ENCODE measurements at regions not wholly inside any gene's neighbourhood (a gene's known extent, or its start where the extent isn't known, plus 50 kb on each side); places are given as distances from the start of the nearest gene placed in this dataset.
A peak's percentile ranks its signal among the peaks of the same experiment; 100 is the strongest.

DNA sequence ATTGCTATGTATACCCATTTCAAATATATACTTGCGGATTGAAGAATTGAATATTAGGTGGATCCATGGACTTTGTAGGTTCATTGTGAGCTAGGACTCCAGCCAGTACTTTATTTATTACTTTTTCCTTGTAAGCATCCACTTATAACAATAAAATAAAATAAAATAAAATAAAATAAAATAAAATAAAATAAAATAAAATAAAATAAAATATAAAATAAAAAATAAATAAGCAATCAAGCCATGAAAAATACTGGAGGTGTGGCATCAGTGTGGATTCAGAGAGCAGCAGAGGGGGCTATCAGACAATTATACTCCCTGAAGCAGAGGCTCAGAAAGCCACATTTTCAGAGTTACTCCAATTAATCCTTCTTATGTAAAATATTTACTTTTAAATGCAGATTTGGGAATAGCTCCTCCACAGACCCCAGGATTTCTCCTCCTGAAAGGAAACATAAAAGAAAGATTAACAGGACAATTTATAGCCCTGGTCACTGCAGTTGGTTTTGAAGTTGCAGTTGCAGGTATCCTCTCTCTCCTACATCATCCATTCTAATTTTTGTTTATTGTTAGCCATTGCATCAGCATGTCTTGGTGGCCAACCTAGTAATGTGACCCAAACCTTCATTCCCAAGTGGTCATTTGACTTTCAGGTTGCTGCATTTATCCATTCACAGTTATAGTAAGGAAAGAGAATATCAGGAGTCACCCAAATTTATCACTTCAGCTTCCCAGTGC is 2025.2 kb upstream of the IGFBP7 start:
- DNase-seq (ENCODE audit: low spot score) = no peak
- in situ Hi-C loops (cut with MboI; ENCODE audit: low pct_unique_long_range_greater_than_20kb, low sequenced_read_pairs, unreplicated experiment) = no loop called here
- TF ChIP-seq, protein P1, sequence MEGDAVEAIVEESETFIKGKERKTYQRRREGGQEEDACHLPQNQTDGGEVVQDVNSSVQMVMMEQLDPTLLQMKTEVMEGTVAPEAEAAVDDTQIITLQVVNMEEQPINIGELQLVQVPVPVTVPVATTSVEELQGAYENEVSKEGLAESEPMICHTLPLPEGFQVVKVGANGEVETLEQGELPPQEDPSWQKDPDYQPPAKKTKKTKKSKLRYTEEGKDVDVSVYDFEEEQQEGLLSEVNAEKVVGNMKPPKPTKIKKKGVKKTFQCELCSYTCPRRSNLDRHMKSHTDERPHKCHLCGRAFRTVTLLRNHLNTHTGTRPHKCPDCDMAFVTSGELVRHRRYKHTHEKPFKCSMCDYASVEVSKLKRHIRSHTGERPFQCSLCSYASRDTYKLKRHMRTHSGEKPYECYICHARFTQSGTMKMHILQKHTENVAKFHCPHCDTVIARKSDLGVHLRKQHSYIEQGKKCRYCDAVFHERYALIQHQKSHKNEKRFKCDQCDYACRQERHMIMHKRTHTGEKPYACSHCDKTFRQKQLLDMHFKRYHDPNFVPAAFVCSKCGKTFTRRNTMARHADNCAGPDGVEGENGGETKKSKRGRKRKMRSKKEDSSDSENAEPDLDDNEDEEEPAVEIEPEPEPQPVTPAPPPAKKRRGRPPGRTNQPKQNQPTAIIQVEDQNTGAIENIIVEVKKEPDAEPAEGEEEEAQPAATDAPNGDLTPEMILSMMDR (IDR thresholded peaks at IDR 0.05; ENCODE audit: extremely low read depth, insufficient read depth, missing control alignments) = no peak

DNA sequence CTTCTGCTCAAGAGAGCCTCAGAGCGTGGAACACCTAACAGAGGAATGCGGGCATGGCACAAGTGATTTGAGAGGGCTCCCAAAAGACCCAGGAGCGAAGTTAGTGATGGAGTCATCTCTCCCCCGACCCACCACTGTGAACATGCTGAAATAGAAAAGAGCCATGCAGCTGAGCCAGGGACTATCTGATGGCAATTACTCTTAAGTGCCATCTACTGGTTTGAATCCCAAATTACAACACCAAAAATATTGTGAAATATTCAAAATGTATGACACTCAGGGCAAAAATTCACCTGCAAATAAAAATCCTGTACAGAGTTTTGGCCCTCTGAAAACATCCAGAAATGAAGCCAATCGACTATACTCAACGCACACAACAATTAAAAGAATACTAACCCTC is 2038.9 kb upstream of the ADGRL3 start:
- no peak for DNase-seq (ENCODE audit: low spot score)
- in situ Hi-C loops (cut with MboI; ENCODE audit: low pct_unique_long_range_greater_than_20kb, low sequenced_read_pairs, unreplicated experiment) = no loop called here
- TF ChIP-seq, protein P1 (IDR thresholded peaks at IDR 0.05; ENCODE audit: extremely low read depth, insufficient read depth, missing control alignments) = peak; percentile 38

DNA sequence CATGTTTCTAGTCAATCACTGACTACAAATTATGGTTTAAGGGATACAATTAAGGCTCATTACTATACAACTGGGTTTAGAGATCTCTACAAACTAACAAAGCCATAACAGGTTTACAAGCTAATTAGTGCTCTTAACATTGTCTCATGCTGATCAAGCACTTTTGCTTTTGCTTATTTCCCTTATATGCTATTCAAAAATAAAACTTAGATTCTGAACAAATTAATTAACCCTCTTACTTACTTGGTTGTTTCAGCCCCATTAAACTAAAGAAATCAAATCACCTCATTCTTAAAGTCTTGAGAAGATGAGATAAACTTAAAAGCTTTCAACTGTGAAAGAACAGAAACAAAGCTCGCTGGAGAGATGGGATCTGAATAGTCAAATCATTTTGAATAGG is 2024.5 kb upstream of the ADGRL3 start:
- in situ Hi-C loops (cut with MboI; ENCODE audit: low pct_unique_long_range_greater_than_20kb, low sequenced_read_pairs, unreplicated experiment) = no loop called here
- TF ChIP-seq, protein P1 (IDR thresholded peaks at IDR 0.05; ENCODE audit: extremely low read depth, insufficient read depth, missing control alignments) = no peak
- DNase-seq (ENCODE audit: low spot score) = no peak

DNA sequence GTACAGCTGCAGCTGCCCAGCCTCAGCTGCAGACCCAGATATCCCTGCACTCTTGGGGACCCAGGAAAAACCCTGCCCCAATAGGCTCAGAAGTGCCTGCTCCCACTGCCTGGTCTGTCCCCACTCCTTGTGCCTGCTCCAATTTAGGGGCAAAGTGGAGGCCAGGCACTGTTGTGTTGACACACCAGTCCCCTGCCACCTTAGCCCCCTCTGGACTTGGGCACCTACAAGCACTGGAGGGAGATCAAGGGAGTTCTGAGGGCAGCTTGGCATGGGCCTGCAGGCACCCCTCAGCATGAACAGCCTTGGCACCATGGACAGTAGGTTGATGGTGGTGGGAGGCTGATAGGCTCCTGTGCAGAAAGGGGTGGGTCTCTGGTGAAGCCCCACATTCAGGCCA is 2020.8 kb upstream of the ADGRL3 start:
- TF ChIP-seq, protein P1 (IDR thresholded peaks at IDR 0.05; ENCODE audit: extremely low read depth, insufficient read depth, missing control alignments) = no peak
- no peak for DNase-seq (ENCODE audit: low spot score)
- in situ Hi-C loops (cut with MboI; ENCODE audit: low pct_unique_long_range_greater_than_20kb, low sequenced_read_pairs, unreplicated experiment) = no loop called here

DNA sequence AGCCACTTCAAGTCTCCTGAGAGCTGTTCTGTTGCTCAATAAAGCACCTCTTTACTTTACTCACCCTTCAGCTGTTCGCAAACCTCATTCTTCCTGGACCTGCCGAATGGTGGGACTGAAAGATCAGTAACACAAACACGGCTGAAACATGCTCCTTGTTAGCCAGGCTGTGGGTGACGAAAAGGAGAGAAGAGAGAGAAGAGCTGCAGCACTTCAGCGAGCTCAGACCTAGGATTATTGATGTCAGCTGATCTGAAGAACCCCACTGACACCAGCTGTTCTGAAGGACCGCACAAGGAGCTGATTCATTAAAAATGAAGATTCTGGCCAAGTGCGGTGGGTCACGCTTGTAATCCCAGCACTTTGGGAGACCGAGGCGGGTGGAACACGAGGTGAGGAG is 2020.0 kb upstream of the ADGRL3 start:
- no peak for DNase-seq (ENCODE audit: low spot score)
- TF ChIP-seq, protein P1 (IDR thresholded peaks at IDR 0.05; ENCODE audit: extremely low read depth, insufficient read depth, missing control alignments) = no peak
- in situ Hi-C loops (cut with MboI; ENCODE audit: low pct_unique_long_range_greater_than_20kb, low sequenced_read_pairs, unreplicated experiment) = no loop called here

DNA sequence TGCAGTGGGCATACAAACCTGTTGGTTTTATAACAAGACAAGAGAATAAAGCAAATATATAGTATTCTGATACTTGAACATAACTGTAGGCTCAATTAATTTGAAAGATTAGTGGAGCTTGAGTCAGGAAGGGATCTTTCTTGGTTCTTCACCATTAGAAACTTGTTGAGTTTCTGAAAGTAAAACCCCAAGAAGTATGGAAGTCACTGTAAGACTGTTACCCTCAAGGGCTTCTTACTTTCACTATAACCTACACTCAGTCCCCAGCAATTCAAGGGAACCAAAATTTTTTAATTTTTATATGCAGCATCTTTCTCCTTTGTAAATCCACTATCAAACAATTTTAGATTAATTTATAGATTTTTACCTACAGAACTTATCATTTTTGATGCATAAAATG is 2019.2 kb upstream of the ADGRL3 start:
- TF ChIP-seq, protein P1 (IDR thresholded peaks at IDR 0.05; ENCODE audit: extremely low read depth, insufficient read depth, missing control alignments) = no peak
- in situ Hi-C loops (cut with MboI; ENCODE audit: low pct_unique_long_range_greater_than_20kb, low sequenced_read_pairs, unreplicated experiment) = no loop called here

More for the DNA sequence above, 2019.2 kb upstream of the ADGRL3 start:
- DNase-seq (ENCODE audit: low spot score) = no peak

Measured in GM13977 (cell line).